AG04450 (cell line): ENCODE measurements at regions not wholly inside any gene's neighbourhood (a gene's known extent, or its start where the extent isn't known, plus 50 kb on each side); places are given as distances from the start of the nearest gene placed in this dataset.
"Not testable (repeated sequence)": the region's sequence is repeated elsewhere in the genome, so short reads cannot be mapped to it uniquely, and the experiment has no call there.

Experiments used
- CTCF ChIA-PET: fragments of 300-600, 350-600 bp; formaldehyde crosslinking; extraction: SDS; loops from one replicate; lab custom pipeline; 2022; ENCODE audit warnings: antibody characterized with exemption, inconsistent platforms; lab: Charles Lee
- POLR2A ChIA-PET: fragments of 350-600 bp; formaldehyde crosslinking; extraction: SDS; loops from one replicate; lab custom pipeline; 2021; ENCODE audit warnings: antibody characterized with exemption, inconsistent platforms; lab: Yijun Ruan, JAX
- DNase-seq: peaks from one replicate; pipeline ENCODE4 v3.0.0-alpha.2; 2011; ENCODE audit warnings: low read depth, low spot score
- H3K27ac ChIP-seq: one replicate; pipeline ENCODE4 v1.5.1; 2012; ENCODE audit warnings: low read depth, low read length, control low read depth
- H3K27me3 ChIP-seq: one replicate; pipeline ENCODE4 v1.6.0; 2012; ENCODE audit warnings: low read length; ENCODE audit not compliant: control insufficient read depth, insufficient read depth
- H3K4me3 ChIP-seq: 2 replicates; pipeline ENCODE4 v1.5.1; 2011; ENCODE audit warnings: mild to moderate bottlenecking, low read depth, low read length, control low read depth
- H3K9me3 ChIP-seq: 2 replicates; pipeline ENCODE4 v1.5.1; 2012; ENCODE audit warnings: low read length; ENCODE audit not compliant: control insufficient read depth, insufficient read depth
- CTCF ChIP-seq: IDR thresholded peaks from 2 replicates; pipeline ENCODE4 v1.5.1; 2011; ENCODE audit warnings: low read depth, low read length, control low read depth, inconsistent platforms

- CTCF ChIA-PET = interaction anchor here (1.0 to 1.2 kb wide), 3 partner anchors 217 to 354 kb away, joined by 3 to 9 read pairs (median 3); no protein-coding TSS in a partner anchor
Observed at GRCh38 chr21:15976807-15977206, 247.0 kb downstream of the USP25 start.

GRCh38 chr21:15978215-15978738 is 248.5 kb downstream of the USP25 start:
- no peak for DNase-seq
- TF ChIP-seq CTCF = no peak
- ChIA-PET POLR2A (no interaction called here), CTCF (interaction anchor here (1.0 kb wide), 1 partner anchor 25 kb away, joined by 4 read pairs; no protein-coding TSS in a partner anchor)
- Histone ChIP-seq H3K4me3 (no peak overlapping the region), H3K27me3 (no peaks in the 10 kb centered on the region), H3K9me3 (no peaks in the 10 kb centered on the region), H3K27ac (no peak overlapping the region)

More at GRCh38 chr21:15976807-15977206, 247.0 kb downstream of the USP25 start:
- no peaks in the 10 kb centered on the region for H3K27me3 ChIP-seq
- TF ChIP-seq CTCF = peak; percentile 49
- no peak for DNase-seq
- H3K4me3 ChIP-seq = no peak overlapping the region
- no peaks in the 10 kb centered on the region for H3K9me3 ChIP-seq
- POLR2A ChIA-PET = no interaction called here
- no peak overlapping the region for H3K27ac ChIP-seq

- DNase-seq, H3K27ac ChIP-seq, H3K9me3 ChIP-seq, H3K4me3 ChIP-seq, CTCF ChIA-PET, H3K27me3 ChIP-seq, POLR2A ChIA-PET: not testable (repeated sequence)
Observed at GRCh38 chr21:15979493-15979892, 249.7 kb downstream of the USP25 start.

- H3K9me3 ChIP-seq = no peaks in the 10 kb centered on the region
- ChIA-PET CTCF (interaction anchor here (1.8 kb wide), 1 partner anchor 16 kb away, joined by 7 read pairs; no protein-coding TSS in a partner anchor), POLR2A (no interaction called here)
- no peak overlapping the region for H3K27ac ChIP-seq
- no peak for TF ChIP-seq CTCF
- DNase-seq = no peak
- no peaks in the 10 kb centered on the region for H3K27me3 ChIP-seq
- no peak overlapping the region for H3K4me3 ChIP-seq
Observed at GRCh38 chr21:15986277-15986676, 256.5 kb downstream of the USP25 start.

- TF ChIP-seq CTCF = no peak
- POLR2A ChIA-PET = no interaction called here
- H3K27me3 ChIP-seq = no peaks in the 10 kb centered on the region
- no peak overlapping the region for H3K27ac ChIP-seq
- DNase-seq = no peak
- H3K4me3 ChIP-seq = no peak overlapping the region
- CTCF ChIA-PET = interaction anchor here (0.6 to 4.1 kb wide), 3 partner anchors 10 to 1589 kb away, joined by 3 to 18 read pairs (median 3); no protein-coding TSS in a partner anchor
- no peaks in the 10 kb centered on the region for H3K9me3 ChIP-seq
Observed at GRCh38 chr21:15992171-15992570, 262.4 kb downstream of the USP25 start.
